GM23248 (cell line): ENCODE measurements at regions not wholly inside any gene's neighbourhood (a gene's known extent, or its start where the extent isn't known, plus 50 kb on each side); places are given as distances from the start of the nearest gene placed in this dataset.
"Not testable (repeated sequence)": the region's sequence is repeated elsewhere in the genome, so short reads cannot be mapped to it uniquely, and the experiment has no call there.

ENCODE experiments used
- DNase-seq: peaks from one replicate; pipeline ENCODE4 v3.0.0-alpha.2; 2015
- H2AFZ ChIP-seq: fragments of 200-600 bp; sonication (generic); 2 replicates; pipeline ENCODE4 v1.6.1; 2016; ENCODE audit warnings: antibody characterized with exemption
- H3F3A ChIP-seq: fragments of 200-600 bp; sonication (generic); 2 replicates; pipeline ENCODE4 v1.6.1; 2016; ENCODE audit warnings: mild to moderate bottlenecking, antibody characterized with exemption, mixed run types; ENCODE audit not compliant: insufficient read depth
- H3K27ac ChIP-seq: fragments of 200-600 bp; sonication (generic); 2 replicates; pipeline ENCODE4 v1.5.1; 2016; ENCODE audit warnings: mild to moderate bottlenecking
- H3K27me3 ChIP-seq: fragments of 200-600 bp; sonication (generic); replicated peaks from 2 replicates; pipeline ENCODE4 v1.6.1; 2016; ENCODE audit warnings: mild to moderate bottlenecking; ENCODE audit not compliant: insufficient read depth
- H3K36me3 ChIP-seq: fragments of 200-600 bp; sonication (generic); 2 replicates; pipeline ENCODE4 v1.6.1; 2016; ENCODE audit warnings: low read depth, mild to moderate bottlenecking
- H3K4me1 ChIP-seq: fragments of 200-600 bp; sonication (generic); 2 replicates; pipeline ENCODE4 v1.6.1; 2016; ENCODE audit warnings: mild to moderate bottlenecking; ENCODE audit not compliant: insufficient read depth
- H3K4me2 ChIP-seq: fragments of 200-600 bp; sonication (generic); one replicate; pipeline ENCODE4 v1.6.1; 2016; ENCODE audit warnings: mild to moderate bottlenecking; ENCODE audit not compliant: unreplicated experiment
- H3K4me3 ChIP-seq: fragments of 200-600 bp; sonication (generic); 2 replicates; pipeline ENCODE4 v1.5.1; 2016; ENCODE audit warnings: mild to moderate bottlenecking
- H3K79me2 ChIP-seq: fragments of 200-600 bp; sonication (generic); 2 replicates; pipeline ENCODE4 v1.6.1; 2016; ENCODE audit warnings: mild to moderate bottlenecking; ENCODE audit not compliant: insufficient read depth
- H3K9ac ChIP-seq: fragments of 200-600 bp; sonication (generic); 2 replicates; pipeline ENCODE4 v1.6.1; 2016; ENCODE audit warnings: mild to moderate bottlenecking
- H3K9me2 ChIP-seq: fragments of 200-600 bp; sonication (generic); 2 replicates; pipeline ENCODE4 v1.6.1; 2016; ENCODE audit warnings: mixed run types, mild to moderate bottlenecking, moderate library complexity; ENCODE audit not compliant: insufficient read depth
- H3K9me3 ChIP-seq: fragments of 200-600 bp; sonication (generic); one replicate; pipeline ENCODE4 v1.6.1; 2017; ENCODE audit warnings: low read depth
- H4K20me1 ChIP-seq: fragments of 200-600 bp; sonication (generic); 2 replicates; pipeline ENCODE4 v1.6.0; 2016; ENCODE audit not compliant: insufficient read depth
- EZH2 ChIP-seq: fragments of 200-600 bp; sonication (generic); IDR thresholded peaks from 2 replicates; pipeline ENCODE4 v1.6.1; 2018; ENCODE audit warnings: antibody characterized with exemption, mild to moderate bottlenecking; ENCODE audit not compliant: insufficient read depth, poor library complexity, severe bottlenecking
- EZH2phosphoT487 ChIP-seq: fragments of 200-600 bp; sonication (generic); IDR thresholded peaks from 2 replicates; pipeline ENCODE4 v1.6.1; 2018; ENCODE audit warnings: antibody characterized with exemption, moderate library complexity, mild to moderate bottlenecking, low read depth; ENCODE audit not compliant: insufficient read depth
- WGBS, 2 experiments: methylation state at CpG; one replicate each; pipeline ENCODE4 v1.1.6; 2015 to 2017; ENCODE audit warnings: low lambda C conversion rate in 2 of 2, low coverage in 1 of 2; ENCODE audit errors: missing lambda C conversion rate in 2 of 2; 5-methylcytosine and 5-hydroxymethylcytosine counted together
- in situ Hi-C: fragments of 300-500 bp; cut with MboI; formaldehyde crosslinking; loops from 2 replicates; pipeline ENCODE4 v1.15.0; 2020

GRCh38 chr15:59812250-59812870, 123.2 kb upstream of the BNIP2 start:
- no peaks in the 10 kb centered on the region for H3K9me3 ChIP-seq
- no peak overlapping the region for H2AFZ ChIP-seq
- H3K27ac ChIP-seq = no peak overlapping the region
- TF ChIP-seq EZH2 = no peak
- no peak for TF ChIP-seq EZH2phosphoT487
- no peak for DNase-seq
- H3K79me2 ChIP-seq = no peaks in the 10 kb centered on the region
- 23 to 24% methylated on average over 15 of the region's 15 CpGs for WGBS, 2 experiments
- H3K4me3 ChIP-seq = no peak overlapping the region
- in situ Hi-C loops = no loop called here
- peaks cover 6% of the 10 kb centered on the region; the same call in 1 of the 2 replicates for H3K27me3 ChIP-seq
- no peaks in the 10 kb centered on the region for H3K9me2 ChIP-seq
- no peak overlapping the region for H3K9ac ChIP-seq
- H3K4me1 ChIP-seq = no peaks in the 10 kb centered on the region
- no peaks in the 10 kb centered on the region for H4K20me1 ChIP-seq
- no peaks in the 10 kb centered on the region for H3F3A ChIP-seq
- no peak overlapping the region for H3K4me2 ChIP-seq
- no peaks in the 10 kb centered on the region for H3K36me3 ChIP-seq

- H3K4me2 ChIP-seq, H3K79me2 ChIP-seq, H3K27ac ChIP-seq, H3K9me2 ChIP-seq, DNase-seq, H3F3A ChIP-seq, H2AFZ ChIP-seq, H3K9ac ChIP-seq, H4K20me1 ChIP-seq, in situ Hi-C loops, H3K36me3 ChIP-seq, H3K4me1 ChIP-seq, H3K9me3 ChIP-seq, H3K27me3 ChIP-seq, H3K4me3 ChIP-seq: not testable (repeated sequence)
- 41 to 43% methylated on average over 19 of the region's 19 CpGs for WGBS, 2 experiments
Observed at GRCh38 chr15:59803293-59803966, 114.3 kb upstream of the BNIP2 start.

- no peaks in the 10 kb centered on the region for H3K79me2 ChIP-seq
- H2AFZ ChIP-seq = no peak overlapping the region
- peaks cover 6% of the 10 kb centered on the region for H3K27me3 ChIP-seq
- H3K9me3 ChIP-seq = no peaks in the 10 kb centered on the region
- no peak for DNase-seq
- no peak overlapping the region for H3K4me2 ChIP-seq
- no peak overlapping the region for H3K4me3 ChIP-seq
- H3F3A ChIP-seq = no peaks in the 10 kb centered on the region
- 36 to 88% methylated on average over 1 of the region's 1 CpG for WGBS, 2 experiments
- no peak overlapping the region for H3K27ac ChIP-seq
- no peaks in the 10 kb centered on the region for H3K36me3 ChIP-seq
- H4K20me1 ChIP-seq = no peaks in the 10 kb centered on the region
- TF ChIP-seq EZH2 (no peak), EZH2phosphoT487 (no peak)
- in situ Hi-C loops = no loop called here
- H3K9me2 ChIP-seq = no peaks in the 10 kb centered on the region
- no peaks in the 10 kb centered on the region for H3K4me1 ChIP-seq
- H3K9ac ChIP-seq = no peak overlapping the region
Observed at GRCh38 chr15:59801649-59802048, 112.5 kb upstream of the BNIP2 start.

GRCh38 chr15:59798605-59798917, 109.4 kb upstream of the BNIP2 start:
- no peak for DNase-seq
- H3K27ac ChIP-seq = no peak overlapping the region
- no peaks in the 10 kb centered on the region for H4K20me1 ChIP-seq
- H3K4me2 ChIP-seq = no peak overlapping the region
- no peak overlapping the region for H2AFZ ChIP-seq
- H3K4me3 ChIP-seq = no peak overlapping the region
- H3K9me2 ChIP-seq = no peaks in the 10 kb centered on the region
- 23 to 28% methylated on average over 5 of the region's 5 CpGs for WGBS, 2 experiments
- H3K9me3 ChIP-seq = no peaks in the 10 kb centered on the region
- H3K9ac ChIP-seq = no peak overlapping the region
- peaks cover 17% of the 10 kb centered on the region for H3K27me3 ChIP-seq
- in situ Hi-C loops = no loop called here
- no peaks in the 10 kb centered on the region for H3F3A ChIP-seq
- H3K4me1 ChIP-seq = no peaks in the 10 kb centered on the region
- H3K36me3 ChIP-seq = no peaks in the 10 kb centered on the region
- H3K79me2 ChIP-seq = no peaks in the 10 kb centered on the region
- no peak for TF ChIP-seq EZH2
- no peak for TF ChIP-seq EZH2phosphoT487
